ENCODE measurements at regions not wholly inside any gene's neighbourhood (a gene's known extent, or its start where the extent isn't known, plus 50 kb on each side); places are given as distances from the start of the nearest gene placed in this dataset.

DNA sequence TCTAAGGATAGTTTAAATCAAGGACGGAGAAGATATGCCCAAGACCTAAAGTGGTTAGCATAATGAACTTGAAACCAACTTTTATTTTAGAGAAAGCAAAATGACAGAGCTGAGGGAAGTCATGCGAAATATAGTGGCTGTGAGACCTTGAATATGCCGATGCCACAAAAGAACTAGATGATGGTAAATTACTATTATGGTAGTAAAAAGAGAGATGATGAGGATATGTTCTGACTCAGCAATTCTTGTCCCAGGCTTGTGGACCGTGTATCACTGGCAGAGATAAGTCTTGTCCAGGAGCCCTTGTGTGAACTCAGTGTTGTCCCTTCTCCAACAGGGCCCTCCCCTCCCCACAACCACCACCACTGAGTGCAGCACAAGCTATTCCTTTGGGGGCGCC is 1605.6 kb upstream of the TENM3 start:
- no peak for DNase-seq

DNA sequence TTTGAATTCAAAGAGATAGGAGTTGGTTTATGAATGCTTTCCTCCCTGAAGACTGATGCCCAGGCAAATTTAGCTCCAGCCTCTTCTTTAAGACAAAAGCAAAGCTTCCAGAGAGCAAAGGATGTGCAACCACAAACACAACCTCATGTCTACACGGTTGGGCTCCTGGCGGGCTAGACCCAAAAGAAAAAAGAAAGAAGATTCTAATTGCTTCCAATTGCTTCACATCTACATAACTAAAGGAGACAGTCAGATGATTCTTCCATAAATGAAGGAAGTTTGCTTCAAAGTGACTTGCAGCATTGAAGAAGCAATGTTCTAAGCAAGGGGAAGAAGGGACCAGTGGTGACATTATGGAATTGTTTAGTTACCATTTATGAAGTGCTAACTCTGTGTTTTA is 1603.0 kb upstream of the TENM3 start:
- no peak for DNase-seq

DNA sequence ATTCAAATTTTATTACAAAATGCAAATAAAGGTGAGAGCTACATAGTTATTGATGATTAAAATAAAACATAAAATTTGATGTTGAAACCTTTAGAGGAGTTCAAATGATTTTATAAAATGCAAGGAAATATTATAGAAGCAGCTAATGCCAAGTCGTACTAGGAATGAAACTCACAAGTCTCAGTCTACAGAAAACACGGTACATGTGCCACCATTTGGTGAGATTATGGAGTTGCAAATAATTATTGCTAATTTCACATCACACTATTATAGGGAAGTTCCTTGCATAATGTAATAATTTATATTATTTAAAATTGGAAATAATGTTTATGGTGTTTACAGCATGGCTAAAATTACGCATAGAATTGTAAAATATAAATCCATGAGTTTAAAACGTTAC is 1601.7 kb upstream of the TENM3 start:
- no peak for DNase-seq

DNA sequence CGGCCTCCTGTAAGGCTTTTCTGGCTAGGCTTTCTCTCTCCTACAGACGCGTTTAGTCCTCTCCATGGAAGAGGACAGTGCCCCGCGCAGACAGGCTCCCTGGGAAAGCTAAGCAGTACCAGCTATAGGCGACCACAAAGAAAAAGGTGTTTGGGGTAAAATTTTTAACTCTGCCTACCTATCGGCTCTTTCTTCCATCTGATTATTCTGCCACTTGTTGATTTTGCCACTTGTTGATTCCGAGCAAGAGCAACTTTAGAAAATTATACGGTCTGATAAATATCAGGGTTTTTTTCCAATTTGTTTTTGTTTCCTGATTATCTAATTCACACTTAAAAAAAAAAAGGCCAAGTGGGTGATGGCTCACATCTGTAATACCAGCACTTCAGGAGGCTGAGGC is 1600.5 kb upstream of the TENM3 start:
- no peak for DNase-seq

DNA sequence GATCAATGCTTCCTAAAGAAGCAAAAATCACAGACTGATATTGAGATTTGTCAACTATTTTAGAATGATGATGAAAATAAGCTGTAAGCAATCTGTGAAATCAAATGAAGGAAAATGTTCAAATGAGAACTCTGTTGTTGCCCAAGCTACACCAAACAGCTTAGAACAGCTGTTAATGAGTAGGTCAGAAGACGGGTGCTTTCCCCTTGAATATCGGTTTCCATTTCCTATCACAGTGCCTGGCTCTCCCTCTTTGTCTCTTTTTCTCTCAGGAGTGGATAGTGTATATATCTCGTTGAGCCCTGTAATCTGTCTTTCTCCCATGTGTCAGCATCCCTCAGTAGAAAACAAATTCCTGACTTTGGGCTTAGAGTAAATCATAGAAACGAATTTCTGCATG is 1592.9 kb upstream of the TENM3 start:
- no peak for DNase-seq

DNA sequence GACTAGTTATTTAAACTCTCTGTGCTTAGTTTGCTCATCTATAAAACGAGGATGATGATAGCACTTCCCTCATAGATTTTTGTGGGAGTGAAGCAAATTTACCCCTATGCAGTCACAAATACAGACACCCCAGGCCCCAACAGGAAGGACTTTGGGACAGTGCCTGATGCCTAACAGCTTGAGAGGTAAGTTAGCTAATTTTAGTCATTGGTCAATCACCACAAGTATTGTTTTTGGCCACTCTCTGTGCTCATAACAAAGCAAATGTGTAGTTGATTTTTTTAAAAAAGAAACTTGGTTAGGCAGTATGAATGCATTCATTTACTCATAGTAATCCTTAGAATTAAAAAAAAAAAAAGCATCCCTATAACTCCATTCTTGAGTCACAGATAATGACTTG is 1590.7 kb upstream of the TENM3 start:
- DNase-seq: no peak

DNA sequence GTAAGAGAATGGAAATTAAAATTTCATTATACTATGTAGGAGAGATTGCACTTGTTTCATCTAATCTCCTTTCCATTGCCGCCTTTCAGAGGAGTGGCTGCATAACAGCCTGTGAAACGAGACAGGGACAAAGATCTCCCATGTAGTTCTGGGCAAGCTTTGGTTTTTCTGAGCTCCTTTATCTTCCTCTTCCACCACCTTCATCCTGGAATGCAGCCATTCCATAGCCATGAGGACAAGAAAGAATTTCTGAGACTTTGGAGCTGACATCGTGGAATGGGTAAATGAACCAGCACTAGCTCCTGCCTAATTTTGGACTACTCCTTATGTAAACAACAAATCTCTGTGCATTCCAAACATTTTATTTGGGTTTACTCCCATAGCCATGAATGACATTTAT is 1587.3 kb upstream of the TENM3 start:
- no peak for DNase-seq

DNA sequence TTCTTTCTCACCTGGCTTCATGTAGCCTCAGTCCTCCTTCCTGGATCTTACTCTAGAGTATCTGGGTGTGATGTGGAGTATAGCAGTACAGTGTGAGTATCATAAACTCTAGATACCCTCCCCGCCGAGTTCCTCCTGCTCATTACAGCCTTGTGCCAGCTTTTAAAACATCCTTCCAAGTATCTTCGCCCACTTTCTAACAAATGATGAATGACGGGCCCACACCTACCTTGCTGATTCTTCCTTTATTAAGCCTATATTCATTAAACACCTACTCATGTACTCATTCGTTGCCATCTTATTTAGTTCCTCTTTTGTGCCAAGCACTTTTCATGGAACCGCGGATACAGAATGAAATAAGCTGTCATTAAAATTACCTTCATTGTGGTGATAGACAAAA is 1585.3 kb upstream of the TENM3 start:
- DNase-seq: no peak

DNA sequence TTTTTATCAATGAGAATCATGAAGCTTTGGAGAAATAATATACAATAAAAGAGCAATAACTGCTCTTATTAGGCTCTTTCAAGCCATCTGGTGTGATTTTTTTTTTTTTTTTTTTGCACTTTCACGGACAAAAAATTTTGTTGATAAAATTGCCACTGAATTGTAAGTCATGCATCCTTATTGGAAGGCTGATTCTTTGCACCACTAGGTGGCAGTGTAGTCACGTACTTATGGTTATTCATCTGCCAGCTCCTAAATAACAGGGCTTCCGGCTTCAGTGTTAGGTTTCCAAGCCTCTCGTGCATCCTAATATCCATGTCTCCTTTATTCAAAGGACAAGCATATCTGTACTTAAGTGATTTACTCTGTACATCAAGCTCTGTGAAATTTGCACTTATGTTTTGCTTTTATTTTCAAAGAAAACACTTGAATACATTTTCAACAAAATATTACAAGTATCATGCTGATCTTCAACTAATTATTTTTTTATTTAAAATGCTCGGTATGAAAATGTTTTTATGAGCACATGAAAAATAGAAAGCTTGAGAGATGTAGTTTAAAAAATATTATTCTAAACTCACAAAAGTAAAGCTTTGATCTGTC is 1578.3 kb upstream of the TENM3 start:
- peak; percentile 73 for DNase-seq

DNA sequence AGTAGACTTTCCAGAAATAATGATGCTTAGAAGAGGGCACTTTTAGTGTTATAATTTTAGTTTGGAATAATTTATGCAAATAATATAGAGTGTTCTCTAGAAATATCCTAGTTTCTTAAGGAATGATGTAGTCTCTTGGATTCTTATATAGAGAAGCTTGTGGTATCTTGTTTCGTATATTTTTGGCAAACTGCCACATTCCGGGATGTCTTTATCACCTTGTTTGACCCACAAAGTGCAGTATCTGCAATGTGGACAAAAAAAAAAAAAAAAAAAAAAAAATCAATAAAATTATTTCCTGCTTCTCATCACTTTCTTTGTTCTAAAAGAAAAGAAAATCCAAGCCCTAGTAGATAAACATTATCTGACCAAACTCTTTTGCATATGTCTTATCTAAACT is 1577.7 kb upstream of the TENM3 start:
- no peak for DNase-seq

DNA sequence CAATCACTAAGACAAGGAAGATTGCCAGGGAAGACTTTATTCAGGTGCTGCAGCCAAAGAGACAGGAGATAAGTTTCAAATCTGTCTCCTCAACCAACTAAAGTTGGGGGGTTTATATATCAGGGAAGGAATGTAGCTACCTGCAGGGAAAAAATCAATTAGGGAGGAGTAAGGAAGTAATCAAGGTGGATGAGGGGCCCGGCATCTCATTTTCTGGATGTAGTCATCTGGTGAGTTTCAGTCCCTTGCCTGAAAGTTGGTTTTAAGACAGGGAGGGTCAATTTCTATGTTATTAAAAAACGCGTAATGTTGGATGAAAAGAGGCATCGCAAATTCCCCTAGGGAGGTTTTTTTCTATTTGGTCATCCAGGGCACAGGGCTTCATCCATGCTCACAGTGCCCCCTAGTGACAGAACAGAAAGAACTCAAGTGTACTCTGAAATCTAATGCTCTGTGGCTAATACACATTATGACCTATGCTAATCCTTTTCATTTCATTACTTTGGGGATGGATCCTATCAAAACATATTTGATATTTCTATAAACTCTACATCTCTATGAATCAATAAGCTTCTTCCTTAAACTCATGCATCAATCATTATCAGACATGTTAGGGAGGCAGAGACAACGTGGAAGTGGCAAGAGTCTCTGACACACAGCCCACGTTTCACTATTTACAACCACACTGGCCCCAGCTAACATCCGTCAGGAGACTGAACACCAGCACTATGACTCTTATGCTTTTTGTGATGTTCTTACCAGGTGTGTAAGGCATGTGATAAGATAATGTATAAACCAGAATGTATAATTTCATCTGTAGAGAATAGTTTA is 1577.0 kb upstream of the TENM3 start:
- DNase-seq: peak; percentile 46

DNA sequence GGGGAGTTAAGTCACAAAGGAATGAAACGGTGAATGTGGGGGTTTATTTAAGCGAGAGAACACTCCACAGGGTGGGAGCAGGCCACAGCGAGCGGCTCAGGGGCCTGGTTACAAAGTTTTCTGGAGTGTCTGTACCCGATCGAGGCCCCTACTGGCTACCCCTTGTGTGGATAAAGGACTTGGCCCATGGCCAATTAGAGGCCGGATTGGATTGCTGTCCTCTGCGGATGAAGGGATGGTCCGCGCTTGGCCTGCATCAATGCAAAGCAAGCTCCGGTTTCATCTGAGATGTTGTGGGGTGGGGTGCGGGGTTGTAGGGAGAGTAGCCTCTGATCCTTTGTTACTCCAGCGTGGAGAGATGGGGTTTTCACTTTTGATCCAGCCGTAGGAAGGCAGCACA is 1574.5 kb upstream of the TENM3 start:
- no peak for DNase-seq

DNA sequence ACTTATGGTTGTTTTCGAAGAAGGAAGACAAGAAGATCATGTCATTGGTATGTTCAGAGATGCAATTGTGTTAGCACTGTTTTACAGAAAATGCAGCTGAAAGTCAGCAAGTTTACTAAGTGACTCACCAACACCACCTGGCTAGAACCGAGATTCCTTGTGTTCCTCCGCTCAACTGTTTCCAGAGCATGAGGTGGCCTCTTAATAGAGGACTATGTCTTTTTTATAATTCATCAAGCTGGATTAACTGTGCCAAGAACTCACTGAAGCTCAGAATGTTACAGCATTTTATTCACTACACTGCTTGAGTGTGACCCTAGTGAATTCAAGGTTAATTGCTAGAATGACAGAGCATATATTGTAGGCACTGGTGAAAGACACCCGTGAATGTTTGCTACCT is 1573.5 kb upstream of the TENM3 start:
- DNase-seq: no peak

DNA sequence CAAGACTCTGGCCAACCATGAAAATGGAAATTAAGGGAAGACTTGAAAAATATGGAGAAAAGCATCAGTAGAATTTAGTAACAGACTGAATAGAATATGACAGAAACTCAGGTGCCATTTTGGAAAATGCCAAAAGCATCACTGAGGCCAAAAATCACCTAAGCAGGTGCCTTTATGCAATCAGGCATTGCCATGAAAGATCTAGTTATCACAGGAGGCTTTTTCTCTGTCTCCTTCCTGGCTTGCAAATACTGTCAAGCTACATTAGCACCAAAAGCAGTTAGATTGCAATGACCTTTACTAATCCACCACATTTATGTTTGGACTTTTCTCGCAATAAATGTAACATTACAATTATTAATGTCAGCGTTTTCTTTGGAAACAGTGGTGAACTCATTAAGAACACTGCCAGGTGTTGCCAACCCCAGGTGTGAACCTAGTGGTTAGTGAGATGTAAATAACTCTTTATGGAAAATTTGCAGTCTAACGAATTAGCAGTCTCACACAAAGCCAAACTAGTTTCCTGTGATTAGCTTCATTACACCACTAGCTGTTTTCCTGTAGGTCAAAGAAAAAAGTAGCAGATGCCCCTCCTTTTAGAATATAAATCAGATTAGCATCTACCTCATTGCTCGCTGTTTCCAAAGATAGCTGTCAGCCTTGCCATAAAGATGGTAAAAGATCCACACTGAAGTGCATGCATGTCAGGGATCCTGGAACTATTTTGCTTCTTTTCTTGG is 1568.4 kb upstream of the TENM3 start:
- DNase-seq: no peak

DNA sequence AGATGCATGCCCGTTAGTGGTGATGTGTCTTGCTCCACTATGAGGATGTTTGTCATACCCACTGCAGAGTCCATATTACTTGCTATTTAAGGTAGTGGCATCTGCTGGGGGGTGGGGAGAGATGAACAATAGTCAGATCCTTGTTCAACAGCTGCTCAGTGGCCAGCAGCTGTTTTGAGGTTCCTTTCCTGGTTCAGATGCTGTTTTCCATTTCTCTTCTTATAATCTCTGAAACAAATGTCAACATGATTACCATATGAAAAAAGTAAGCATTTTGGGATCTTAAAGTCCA is 1567.9 kb upstream of the TENM3 start:
- no peak for DNase-seq

DNA sequence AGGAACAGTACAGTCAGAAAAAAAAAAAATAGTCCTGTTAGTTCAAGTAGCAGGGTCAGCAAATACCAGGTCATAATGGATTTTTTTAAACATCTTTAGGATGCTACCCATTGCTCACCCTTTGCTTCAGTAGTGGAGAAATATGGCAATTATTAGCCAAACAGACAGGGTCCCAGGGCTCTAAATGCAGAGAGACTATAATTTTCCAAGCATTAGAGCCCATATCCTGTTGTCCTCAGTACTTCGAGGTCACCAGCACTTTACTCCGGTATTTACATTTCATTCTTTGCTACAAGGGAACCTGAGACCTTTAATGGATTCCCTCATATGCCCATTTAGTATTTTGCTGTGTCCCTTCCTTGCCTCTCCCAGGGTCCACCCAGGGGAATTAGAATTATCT is 1562.9 kb upstream of the TENM3 start:
- no peak for DNase-seq

DNA sequence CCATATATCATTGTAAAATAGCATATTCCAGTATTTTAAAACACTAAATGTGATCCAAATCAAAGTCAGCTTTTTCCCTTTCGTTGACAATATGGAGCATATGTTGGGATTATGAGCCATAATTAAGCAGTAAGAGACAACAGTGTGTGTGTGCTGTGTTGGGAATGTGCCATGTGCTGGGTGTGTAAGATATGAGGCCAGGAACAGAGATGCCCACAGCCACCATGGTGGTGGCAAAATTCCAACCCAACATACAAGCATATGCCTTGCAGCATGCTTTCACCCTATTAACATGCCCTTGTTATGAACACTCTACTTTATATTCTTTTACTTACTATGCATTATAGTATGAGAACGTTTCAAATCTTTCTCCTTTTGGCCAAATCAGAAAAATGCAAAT is 1560.4 kb upstream of the TENM3 start:
- no peak for DNase-seq

DNA sequence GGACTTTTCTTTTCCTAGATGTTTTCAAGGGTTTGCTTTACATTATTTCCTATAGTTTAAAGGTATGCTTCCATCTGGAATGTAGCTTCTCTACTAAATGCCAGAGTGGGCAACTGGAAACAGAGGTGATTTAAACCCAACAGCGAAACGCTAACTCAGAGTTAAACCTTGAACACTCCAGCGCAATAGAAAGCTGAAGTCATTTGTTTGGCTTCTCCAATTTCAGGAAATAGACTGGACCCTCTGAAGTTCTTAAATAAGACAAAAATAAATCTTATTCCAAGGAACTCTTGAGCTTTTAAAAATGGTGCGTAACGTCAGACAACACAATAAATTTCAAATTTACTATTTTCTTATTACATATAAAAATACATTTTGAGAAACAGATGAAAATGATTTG is 1560.0 kb upstream of the TENM3 start:
- DNase-seq: no peak

DNA sequence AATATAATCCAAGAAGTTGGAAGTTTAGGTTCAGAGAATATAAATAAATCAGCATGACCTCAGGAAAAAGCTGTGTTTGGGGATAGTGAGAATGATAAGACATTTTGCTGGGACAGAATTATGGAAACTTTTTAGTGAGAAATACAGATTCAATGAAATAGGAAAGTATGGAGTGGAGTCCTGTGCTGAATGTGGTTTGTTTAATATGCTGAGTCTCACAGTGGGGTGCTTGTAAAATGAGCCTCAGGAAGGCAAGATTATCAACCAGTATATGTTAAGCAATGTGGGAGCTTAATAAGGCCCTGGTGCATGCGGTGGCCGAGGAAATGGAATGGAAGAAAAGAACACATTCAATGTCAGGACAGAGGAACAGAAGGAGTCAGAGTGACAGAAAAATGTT is 1554.7 kb upstream of the TENM3 start:
- DNase-seq: no peak

DNA sequence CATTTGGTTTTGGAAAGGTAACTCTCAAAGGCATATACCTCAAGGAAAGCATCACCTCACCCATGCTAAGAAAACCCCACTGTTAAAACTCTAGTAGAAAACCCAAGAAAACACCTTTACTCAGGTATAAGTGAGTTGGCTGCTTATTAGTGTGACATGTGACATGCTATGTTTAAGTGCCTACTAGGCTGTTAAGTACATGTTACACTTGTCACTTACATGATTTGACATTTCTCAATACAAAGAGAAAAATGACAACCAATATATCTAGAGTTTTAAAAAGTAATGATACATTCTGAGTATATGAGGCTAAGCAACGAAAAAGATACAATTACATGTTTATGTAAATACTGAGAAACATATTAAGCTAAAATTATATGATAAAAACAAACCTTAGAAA is 1548.3 kb upstream of the TENM3 start:
- no peak for DNase-seq

DNA sequence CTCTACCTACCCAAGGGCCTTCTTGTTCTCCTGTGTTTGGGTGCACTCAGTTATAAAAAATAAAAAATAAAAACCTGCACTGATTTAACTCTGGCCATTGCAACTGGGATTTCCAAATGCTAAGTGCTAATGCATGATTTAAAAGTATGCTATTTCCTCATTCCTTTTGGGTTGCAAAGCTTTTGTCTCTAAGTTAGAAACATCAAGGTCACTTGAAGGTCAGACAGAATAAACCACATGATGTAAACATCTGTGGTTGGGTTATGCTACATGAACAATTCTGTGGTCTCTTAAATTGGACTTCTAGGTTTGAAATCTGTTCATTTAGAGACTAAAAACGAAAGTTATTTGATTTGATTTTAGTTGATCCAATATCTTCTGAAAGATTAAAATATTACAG is 1547.4 kb upstream of the TENM3 start:
- no peak for DNase-seq

DNA sequence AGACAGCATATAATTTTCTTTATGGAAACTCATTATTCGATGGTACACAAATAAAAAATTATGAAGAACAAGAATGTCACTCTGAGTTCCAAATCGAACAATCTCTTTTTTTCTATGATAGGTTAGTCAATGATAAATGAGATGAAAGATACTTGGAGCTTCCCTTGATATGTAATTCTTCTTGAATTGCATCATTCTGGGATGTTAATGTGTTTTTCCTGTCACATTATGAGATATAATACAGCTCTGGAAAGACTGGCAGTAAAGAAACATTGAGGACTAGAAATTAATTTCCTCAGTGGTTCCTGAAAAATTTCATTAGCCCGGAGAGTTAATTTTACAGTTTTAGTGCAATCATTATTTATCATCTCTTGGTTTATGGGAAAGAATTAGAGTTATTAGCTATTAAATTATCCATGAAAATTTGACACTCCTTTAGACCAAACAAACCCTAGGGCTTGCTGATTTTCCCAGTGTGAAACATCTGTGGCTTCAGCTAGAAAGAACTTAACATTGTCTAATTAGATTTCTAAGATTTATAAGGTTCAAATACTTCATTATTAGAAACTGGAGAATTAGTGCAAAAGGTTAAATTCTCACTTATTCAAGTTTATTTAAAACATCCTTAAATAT is 1546.6 kb upstream of the TENM3 start:
- no peak for DNase-seq

DNA sequence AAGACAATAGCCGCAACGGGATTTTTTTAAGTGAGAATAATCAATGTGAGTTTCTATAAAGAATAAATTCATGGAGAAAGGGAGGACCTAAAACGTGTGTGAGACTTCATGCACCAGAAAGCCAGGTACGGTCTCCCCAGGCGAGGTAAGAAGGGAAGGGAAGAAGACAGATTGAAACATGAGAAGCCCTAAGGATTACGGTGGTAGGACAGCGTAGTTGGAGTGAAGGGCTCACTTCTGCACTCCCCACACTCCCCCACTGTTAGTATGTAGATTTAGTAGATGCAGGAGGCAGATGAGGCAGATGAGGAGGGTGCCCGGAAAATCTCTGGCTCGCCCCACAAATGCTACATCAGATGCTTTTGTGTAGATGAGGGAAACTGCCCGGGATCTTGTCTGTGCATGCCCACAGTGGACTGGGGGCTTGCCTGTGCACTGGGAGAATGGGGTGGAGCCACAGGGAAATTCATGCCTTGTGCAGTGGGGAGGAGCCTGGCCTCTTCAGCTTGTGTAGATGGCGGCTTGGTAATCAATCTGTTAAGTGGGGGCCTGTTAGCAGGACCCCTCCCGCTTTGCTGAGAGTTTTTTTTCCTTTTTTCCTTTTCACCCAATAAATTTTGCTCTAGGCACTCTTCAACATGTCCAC is 1544.5 kb upstream of the TENM3 start:
- no peak for DNase-seq

DNA sequence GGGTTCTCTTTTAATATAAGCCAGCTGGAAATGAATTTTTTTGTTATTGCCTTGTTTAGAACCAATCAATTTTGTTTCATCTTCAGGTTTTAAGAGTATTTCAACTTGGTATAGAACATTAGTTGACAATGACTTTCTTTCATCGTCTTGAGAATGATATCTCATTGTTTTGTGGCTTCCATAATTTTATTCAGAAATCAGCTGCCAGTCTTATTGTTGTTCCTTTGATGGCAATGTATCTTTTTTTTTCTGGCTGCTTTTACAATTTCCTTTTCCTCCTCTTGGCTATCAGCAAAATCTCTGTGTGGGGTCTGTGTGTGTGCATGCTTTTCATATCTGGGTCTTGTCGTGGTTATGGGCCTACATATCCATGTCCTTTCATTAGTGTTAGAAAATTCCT is 1536.4 kb upstream of the TENM3 start:
- DNase-seq: no peak
